Left lung (tissue), 4 donors: ENCODE measurements at regions not wholly inside any gene's neighbourhood (a gene's known extent, or its start where the extent isn't known, plus 50 kb on each side); places are given as distances from the start of the nearest gene placed in this dataset.
A peak's percentile ranks its signal among the peaks of the same experiment; 100 is the strongest.

Experiments
- ATAC-seq: fragments of 200-7000 bp; cut with Tn5 transposase; one replicate; pipeline ENCODE4 v1.9.1; 2020; ENCODE audit warnings: moderate library complexity
- DNase-seq, 4 donors: peaks; one replicate each; pipeline ENCODE4 v3.0.0-alpha.2; 2013 to 2020
- H3K27ac ChIP-seq, 2 donors: fragments of 200-600 bp; sonication (generic) in 1 of 2; one replicate each; pipeline versions ENCODE4 v1.5.0 to v1.8.0; 2020 to 2021
- H3K27me3 ChIP-seq, 2 donors: fragments of 200-600 bp; sonication (generic) in 1 of 2; one replicate each; pipeline versions ENCODE4 v1.5.0 to v1.8.0; 2020 to 2021
- H3K36me3 ChIP-seq, 2 donors: fragments of 200-600 bp; sonication (generic) in 1 of 2; one replicate each; pipeline versions ENCODE4 v1.5.0 to v1.8.0; 2020 to 2021
- H3K4me1 ChIP-seq, 2 donors: fragments of 200-600 bp; one replicate each; pipeline ENCODE4 v1.8.0; 2021
- H3K4me3 ChIP-seq, 2 donors: fragments of 200-600 bp; sonication (generic) in 1 of 2; one replicate each; pipeline versions ENCODE4 v1.5.0 to v1.8.0; 2020 to 2021; ENCODE audit warnings: mild to moderate bottlenecking in 1 of 2
- H3K9me3 ChIP-seq, 2 donors: fragments of 200-600 bp; sonication (generic) in 1 of 2; one replicate each; pipeline versions ENCODE4 v1.5.0 to v1.8.0; 2020 to 2021
- intact Hi-C, 2 donors: fragments of 100-400 bp; cut with DNase I; formaldehyde crosslinking; loops; one replicate each; pipeline versions ENCODE4 v1.11.2 to v1.14.2; 2022
- TF ChIP-seq, protein P1 (sequence below), 2 donors: fragments of 200-600 bp; sonication (generic) in 1 of 2; IDR thresholded peaks; one replicate each; pipeline versions ENCODE4 v1.5.0 to v1.8.0; 2021; ENCODE audit warnings: antibody characterized with exemption in 2 of 2
- donor health status: DM: no; HTN: yes; CAD: no.
- donor health status: DM: no; HTN: no; CAD: no.

DNA sequence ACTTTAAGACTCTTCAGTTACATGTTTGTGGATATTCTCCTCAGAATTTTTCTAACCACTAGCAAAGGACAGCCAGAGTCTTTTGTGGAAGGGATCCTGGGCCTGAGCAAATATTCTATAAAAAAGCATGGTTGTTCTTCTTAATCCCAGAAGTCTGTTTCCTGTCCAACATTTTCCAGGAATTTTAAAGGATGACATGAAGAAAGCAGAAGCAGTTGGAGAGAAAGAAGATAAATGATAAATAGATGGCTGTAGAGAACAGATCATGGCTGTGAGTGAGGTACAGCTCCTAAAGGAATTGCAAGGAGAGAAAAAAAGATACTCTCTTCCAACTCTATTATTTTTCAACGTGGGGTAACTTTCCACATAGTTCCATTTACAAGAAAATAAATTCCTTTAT is 91.8 kb upstream of the STEAP4 start:
- H3K27me3 ChIP-seq, result no peaks in the 10 kb centered on the region
- H3K4me1 ChIP-seq, result peaks cover 0 to 7% of the 10 kb centered on the region in 2 donors
- H3K9me3 ChIP-seq, result no peaks in the 10 kb centered on the region
- H3K36me3 ChIP-seq, result no peaks in the 10 kb centered on the region
- no peak overlapping the region for H3K4me3 ChIP-seq
- ATAC-seq (no peak), DNase-seq (no peak)
- no peak overlapping the region for H3K27ac ChIP-seq
- intact Hi-C loops, result no loop called here
- TF ChIP-seq, protein P1, sequence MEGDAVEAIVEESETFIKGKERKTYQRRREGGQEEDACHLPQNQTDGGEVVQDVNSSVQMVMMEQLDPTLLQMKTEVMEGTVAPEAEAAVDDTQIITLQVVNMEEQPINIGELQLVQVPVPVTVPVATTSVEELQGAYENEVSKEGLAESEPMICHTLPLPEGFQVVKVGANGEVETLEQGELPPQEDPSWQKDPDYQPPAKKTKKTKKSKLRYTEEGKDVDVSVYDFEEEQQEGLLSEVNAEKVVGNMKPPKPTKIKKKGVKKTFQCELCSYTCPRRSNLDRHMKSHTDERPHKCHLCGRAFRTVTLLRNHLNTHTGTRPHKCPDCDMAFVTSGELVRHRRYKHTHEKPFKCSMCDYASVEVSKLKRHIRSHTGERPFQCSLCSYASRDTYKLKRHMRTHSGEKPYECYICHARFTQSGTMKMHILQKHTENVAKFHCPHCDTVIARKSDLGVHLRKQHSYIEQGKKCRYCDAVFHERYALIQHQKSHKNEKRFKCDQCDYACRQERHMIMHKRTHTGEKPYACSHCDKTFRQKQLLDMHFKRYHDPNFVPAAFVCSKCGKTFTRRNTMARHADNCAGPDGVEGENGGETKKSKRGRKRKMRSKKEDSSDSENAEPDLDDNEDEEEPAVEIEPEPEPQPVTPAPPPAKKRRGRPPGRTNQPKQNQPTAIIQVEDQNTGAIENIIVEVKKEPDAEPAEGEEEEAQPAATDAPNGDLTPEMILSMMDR (IDR thresholded peaks at IDR 0.05), result no peak

DNA sequence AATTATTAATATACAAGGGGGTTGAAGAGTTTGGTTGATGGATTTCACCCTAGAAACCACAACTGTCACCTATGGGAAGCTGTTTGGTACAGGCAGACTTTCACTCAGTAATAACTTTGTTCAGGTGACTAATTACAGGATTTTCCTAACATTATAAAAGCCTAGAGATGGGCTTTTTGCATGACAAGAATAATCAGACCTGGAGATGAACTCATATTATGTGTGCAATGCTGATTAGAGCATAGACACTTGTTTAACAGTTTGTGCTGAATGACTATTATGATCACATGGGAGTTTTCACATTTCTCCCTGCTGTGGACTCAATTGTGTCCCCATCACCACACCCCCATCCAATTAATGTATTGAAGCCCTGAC is 90.2 kb upstream of the STEAP4 start:
- H3K4me3 ChIP-seq, result no peak overlapping the region
- ATAC-seq (no peak), DNase-seq (no peak)
- H3K27ac ChIP-seq, result peak overlapping the region in 1 of 2 donors; percentile 67
- TF ChIP-seq, protein P1 (IDR thresholded peaks at IDR 0.05), result no peak
- H3K36me3 ChIP-seq, result no peaks in the 10 kb centered on the region
- intact Hi-C loops, result no loop called here
- H3K9me3 ChIP-seq, result no peaks in the 10 kb centered on the region
- H3K27me3 ChIP-seq, result no peaks in the 10 kb centered on the region
- H3K4me1 ChIP-seq, result peaks cover 0 to 7% of the 10 kb centered on the region in 2 donors

DNA sequence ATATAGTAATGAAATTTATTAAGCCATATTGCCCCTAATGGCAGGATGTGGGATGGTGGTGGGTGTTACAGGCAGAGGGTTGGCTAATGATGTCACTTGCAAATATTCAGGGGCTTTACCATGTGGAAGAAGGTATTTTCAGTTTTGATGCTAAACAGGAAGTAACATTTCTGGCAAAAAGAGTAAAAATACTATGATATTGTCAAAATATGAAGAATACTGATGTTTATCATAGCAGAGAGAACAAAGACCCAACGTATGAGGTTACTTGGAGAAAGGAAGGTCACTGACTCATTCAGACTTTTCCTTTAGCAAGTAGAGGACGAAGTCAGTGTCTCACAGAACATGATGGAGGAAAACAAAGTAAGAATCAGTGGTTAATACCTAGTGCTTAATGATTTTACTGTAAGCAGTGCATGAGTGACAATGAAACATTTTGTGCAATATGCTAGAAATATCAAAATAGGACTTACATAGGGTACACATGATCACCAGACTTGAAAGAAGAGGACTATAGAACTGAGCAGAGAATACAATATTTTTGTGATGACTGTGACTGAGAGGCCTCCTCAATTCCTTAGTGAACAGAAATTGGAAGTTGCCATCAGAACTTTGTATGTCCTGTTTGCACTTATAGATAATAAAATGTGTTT is 89.7 kb upstream of the STEAP4 start:
- intact Hi-C loops, result no loop called here
- Histone ChIP-seq H3K36me3 (no peaks in the 10 kb centered on the region), H3K4me3 (no peak overlapping the region), H3K4me1 (peaks cover 0 to 7% of the 10 kb centered on the region in 2 donors), H3K27me3 (no peaks in the 10 kb centered on the region), H3K9me3 (no peaks in the 10 kb centered on the region), H3K27ac (peak overlapping the region in 1 of 2 donors; percentile 67)
- ATAC-seq (no peak), DNase-seq (no peak)
- TF ChIP-seq, protein P1 (IDR thresholded peaks at IDR 0.05), result no peak

DNA sequence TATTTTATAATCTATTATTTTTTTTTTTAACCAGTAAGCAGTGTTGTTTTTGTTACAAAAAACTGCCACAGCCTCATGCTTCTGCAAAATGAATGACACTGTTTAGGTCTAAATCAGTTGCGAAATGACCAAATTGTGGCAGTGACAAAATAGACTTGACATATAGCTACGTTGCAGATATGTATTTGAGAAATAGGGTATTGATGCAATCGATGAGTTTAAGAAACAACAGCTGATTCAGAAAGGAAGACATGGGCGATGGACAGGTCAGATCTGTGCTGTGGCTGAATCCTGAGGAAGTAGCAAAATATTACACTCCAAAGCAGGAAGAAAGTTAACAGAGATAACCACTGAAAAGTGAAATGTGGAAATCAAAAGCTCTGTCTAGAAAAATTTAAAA is 89.0 kb upstream of the STEAP4 start:
- no peaks in the 10 kb centered on the region for H3K27me3 ChIP-seq
- H3K4me3 ChIP-seq, result no peak overlapping the region
- no peak for ATAC-seq
- DNase-seq, result no peak
- H3K9me3 ChIP-seq, result no peaks in the 10 kb centered on the region
- intact Hi-C loops, result no loop called here
- H3K27ac ChIP-seq, result peak overlapping the region in 1 of 2 donors; percentile 67
- peaks cover 0 to 7% of the 10 kb centered on the region in 2 donors for H3K4me1 ChIP-seq
- no peaks in the 10 kb centered on the region for H3K36me3 ChIP-seq
- TF ChIP-seq, protein P1 (IDR thresholded peaks at IDR 0.05), result no peak

DNA sequence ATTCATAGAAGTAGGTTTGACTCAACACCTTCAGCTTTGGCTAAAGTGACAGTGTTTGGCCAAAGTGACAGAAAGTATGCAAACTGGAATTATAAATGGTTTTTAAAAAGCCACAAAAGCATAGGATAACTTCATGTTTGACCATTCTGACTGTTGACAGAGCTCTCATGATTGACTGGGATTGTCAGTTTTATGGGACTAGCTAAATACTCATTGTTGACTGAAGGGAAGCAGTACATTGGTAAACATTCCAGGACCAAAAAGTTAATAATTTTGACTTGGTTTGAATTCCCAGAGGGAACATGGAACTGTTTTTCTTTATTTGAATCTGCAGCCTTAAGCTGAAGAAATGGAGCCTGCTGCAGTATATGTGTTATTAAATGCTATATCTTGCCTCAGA is 84.6 kb upstream of the STEAP4 start:
- intact Hi-C loops, result no loop called here
- DNase-seq (no peak), ATAC-seq (no peak)
- H3K9me3 ChIP-seq, result no peaks in the 10 kb centered on the region
- H3K27ac ChIP-seq, result no peak overlapping the region
- no peaks in the 10 kb centered on the region for H3K27me3 ChIP-seq
- H3K4me3 ChIP-seq, result no peak overlapping the region
- TF ChIP-seq, protein P1 (IDR thresholded peaks at IDR 0.05), result no peak
- no peaks in the 10 kb centered on the region for H3K36me3 ChIP-seq
- peaks cover 0 to 7% of the 10 kb centered on the region in 2 donors for H3K4me1 ChIP-seq
